Testis (tissue), 2 donors: ENCODE measurements at regions not wholly inside any gene's neighbourhood (a gene's known extent, or its start where the extent isn't known, plus 50 kb on each side); places are given as distances from the start of the nearest gene placed in this dataset.

Experiments used
- DNase-seq: peaks from one replicate; pipeline ENCODE4 v3.0.0-alpha.2; 2019
- H3K27ac ChIP-seq, 2 donors: fragments of 200-600 bp; sonication (generic); one replicate each; pipeline ENCODE4 v1.5.1; 2019
- H3K27me3 ChIP-seq: fragments of 200-600 bp; sonication (generic); one replicate; pipeline ENCODE4 v1.5.1; 2019
- H3K36me3 ChIP-seq: fragments of 200-600 bp; sonication (generic); one replicate; pipeline ENCODE4 v1.5.1; 2017; ENCODE audit warnings: low read depth; ENCODE audit errors: missing control alignments
- H3K4me1 ChIP-seq: fragments of 200-600 bp; sonication (generic); one replicate; pipeline ENCODE4 v1.5.1; 2019
- H3K4me3 ChIP-seq, 2 donors: fragments of 200-600 bp; sonication (generic); one replicate each; pipeline ENCODE4 v1.5.1; 2017 to 2019
- H3K9me3 ChIP-seq: fragments of 200-600 bp; sonication (generic); one replicate; pipeline ENCODE4 v1.5.1; 2017
- POLR2A ChIP-seq: fragments of 450-650 bp; IDR thresholded peaks from one replicate; pipeline ENCODE4 v1.6.1; 2017; ENCODE audit warnings: antibody characterized with exemption, mild to moderate bottlenecking, moderate library complexity
- WGBS, 2 donors: methylation state at CpG; one replicate each; pipeline ENCODE4 v1.1.5; 2018; 5-methylcytosine and 5-hydroxymethylcytosine counted together
- intact Hi-C: fragments of 100-400 bp; cut with DNase I; formaldehyde crosslinking; loops from one replicate; pipeline ENCODE4 v1.15.1; 2023; ENCODE audit warnings: low total_unique reads
- TF ChIP-seq, protein P1 (sequence below), 3 experiments: fragments of 450-650 bp in 2 of 3; fragments of 200-600 bp in 1 of 3; sonication (generic) in 1 of 3; IDR thresholded peaks; one replicate each; pipeline ENCODE4 v1.5.1; 2016 to 2019; ENCODE audit warnings: antibody characterized with exemption in 3 of 3, mild to moderate bottlenecking in 2 of 3, moderate library complexity in 1 of 3

DNA sequence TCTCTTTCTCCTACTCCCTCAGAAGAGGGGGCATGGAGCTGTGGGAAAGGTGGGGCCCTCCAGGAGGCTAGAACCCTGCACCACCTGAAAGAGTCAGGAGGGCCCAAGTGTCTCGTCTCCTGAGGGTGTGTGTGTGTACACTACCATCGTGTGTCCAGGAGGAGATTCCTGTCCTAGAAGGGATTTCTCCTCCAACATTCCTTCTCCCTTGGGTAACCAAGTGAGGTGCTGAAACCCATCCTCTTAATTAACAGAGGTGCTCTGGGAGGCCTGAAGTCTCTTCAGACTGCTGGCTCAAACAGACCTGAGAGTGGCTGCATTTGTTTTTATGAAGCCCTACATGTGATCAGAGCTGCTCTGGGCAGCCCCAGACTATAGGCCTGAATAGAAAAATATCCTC is 61.1 kb upstream of the FAM169A start:
- intact Hi-C loops, result no loop called here
- Histone ChIP-seq H3K9me3 (no peaks in the 10 kb centered on the region), H3K27ac (no peak overlapping the region), H3K36me3 (no peaks in the 10 kb centered on the region), H3K27me3 (no peaks in the 10 kb centered on the region), H3K4me3 (no peak overlapping the region), H3K4me1 (peaks cover 3% of the 10 kb centered on the region)
- no peak for DNase-seq
- 85 to 88% methylated on average over 2 of the region's 2 CpGs for WGBS, 2 donors
- TF ChIP-seq, protein P1, sequence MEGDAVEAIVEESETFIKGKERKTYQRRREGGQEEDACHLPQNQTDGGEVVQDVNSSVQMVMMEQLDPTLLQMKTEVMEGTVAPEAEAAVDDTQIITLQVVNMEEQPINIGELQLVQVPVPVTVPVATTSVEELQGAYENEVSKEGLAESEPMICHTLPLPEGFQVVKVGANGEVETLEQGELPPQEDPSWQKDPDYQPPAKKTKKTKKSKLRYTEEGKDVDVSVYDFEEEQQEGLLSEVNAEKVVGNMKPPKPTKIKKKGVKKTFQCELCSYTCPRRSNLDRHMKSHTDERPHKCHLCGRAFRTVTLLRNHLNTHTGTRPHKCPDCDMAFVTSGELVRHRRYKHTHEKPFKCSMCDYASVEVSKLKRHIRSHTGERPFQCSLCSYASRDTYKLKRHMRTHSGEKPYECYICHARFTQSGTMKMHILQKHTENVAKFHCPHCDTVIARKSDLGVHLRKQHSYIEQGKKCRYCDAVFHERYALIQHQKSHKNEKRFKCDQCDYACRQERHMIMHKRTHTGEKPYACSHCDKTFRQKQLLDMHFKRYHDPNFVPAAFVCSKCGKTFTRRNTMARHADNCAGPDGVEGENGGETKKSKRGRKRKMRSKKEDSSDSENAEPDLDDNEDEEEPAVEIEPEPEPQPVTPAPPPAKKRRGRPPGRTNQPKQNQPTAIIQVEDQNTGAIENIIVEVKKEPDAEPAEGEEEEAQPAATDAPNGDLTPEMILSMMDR (IDR thresholded peaks at IDR 0.05), result no peak
- TF ChIP-seq POLR2A, result no peak

DNA sequence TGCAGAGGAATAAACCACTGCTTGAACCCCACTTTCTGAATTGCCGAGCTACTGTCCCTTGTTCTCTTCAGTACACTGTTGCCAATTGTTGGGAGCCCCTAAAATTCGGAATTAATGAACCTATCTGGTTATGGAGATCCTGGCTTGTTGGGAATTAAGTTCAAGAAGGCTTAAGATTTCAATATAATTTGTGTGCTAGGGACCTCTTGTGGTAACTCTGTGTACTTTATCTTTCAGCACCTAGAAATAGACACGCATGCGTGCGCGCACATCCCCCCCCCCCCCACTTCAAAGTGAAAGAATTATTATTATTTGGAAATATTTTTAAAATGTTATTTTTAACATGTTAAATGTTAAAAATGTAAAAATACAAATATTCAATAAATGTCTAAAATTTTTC is 53.3 kb upstream of the FAM169A start:
- intact Hi-C loops, result no loop called here
- 19 to 41% methylated on average over 6 of the region's 6 CpGs for WGBS, 2 donors
- no peak for DNase-seq
- Histone ChIP-seq H3K27me3 (no peaks in the 10 kb centered on the region), H3K4me1 (no peaks in the 10 kb centered on the region), H3K36me3 (no peaks in the 10 kb centered on the region), H3K9me3 (no peaks in the 10 kb centered on the region), H3K4me3 (no peak overlapping the region), H3K27ac (no peak overlapping the region)
- no peak for TF ChIP-seq POLR2A
- TF ChIP-seq, protein P1 (IDR thresholded peaks at IDR 0.05), result peak; percentile 55 to 65 (median 57)

DNA sequence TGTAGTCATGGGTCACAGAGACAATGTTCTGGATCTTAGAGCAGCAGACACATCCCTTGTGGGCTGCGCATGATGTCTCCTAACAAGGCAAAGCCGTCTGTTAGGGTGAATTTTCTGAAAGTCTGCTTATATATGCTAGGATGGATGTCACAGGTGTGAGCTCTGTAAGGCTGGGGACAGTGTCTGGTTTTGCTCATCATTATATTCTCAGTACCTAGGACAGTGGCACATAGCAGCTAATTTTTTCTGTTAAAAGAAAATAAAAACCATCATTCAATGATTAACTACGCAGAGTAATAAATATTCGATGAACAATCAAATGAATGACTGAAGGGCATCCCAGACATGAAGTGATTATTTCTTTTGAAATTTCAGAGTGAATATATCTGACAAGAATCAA is 52.9 kb upstream of the FAM169A start:
- WGBS, 2 donors, result 79 to 82% methylated on average over 4 of the region's 4 CpGs
- Histone ChIP-seq H3K36me3 (no peaks in the 10 kb centered on the region), H3K4me3 (no peak overlapping the region), H3K4me1 (no peaks in the 10 kb centered on the region), H3K9me3 (no peaks in the 10 kb centered on the region), H3K27ac (no peak overlapping the region), H3K27me3 (no peaks in the 10 kb centered on the region)
- DNase-seq, result no peak
- intact Hi-C loops, result no loop called here
- no peak for TF ChIP-seq POLR2A
- TF ChIP-seq, protein P1 (IDR thresholded peaks at IDR 0.05), result no peak

DNA sequence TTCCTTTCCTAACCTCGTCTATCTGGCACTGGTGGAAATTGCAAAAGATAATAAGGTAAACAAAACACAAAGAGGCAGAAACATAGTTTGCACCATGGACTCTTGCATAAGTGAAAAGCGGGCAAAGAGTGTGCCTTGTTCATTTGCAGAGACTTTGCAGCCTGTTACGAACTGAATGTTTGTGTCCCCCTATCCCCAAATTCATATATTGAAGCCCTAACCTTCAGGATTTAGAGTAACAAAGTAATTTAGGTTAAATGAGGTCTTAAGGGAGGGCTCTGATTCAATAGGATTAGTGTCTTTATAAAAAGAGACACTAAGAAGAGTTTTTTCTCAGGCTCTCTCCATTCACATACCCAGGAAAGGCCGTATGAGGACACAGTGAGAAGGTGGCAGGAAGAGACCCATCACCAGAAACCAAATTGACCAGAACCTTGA is 52.1 kb upstream of the FAM169A start:
- Histone ChIP-seq H3K4me3 (no peak overlapping the region), H3K9me3 (no peaks in the 10 kb centered on the region), H3K27ac (no peak overlapping the region), H3K4me1 (no peaks in the 10 kb centered on the region), H3K27me3 (no peaks in the 10 kb centered on the region), H3K36me3 (no peaks in the 10 kb centered on the region)
- DNase-seq, result no peak
- 82 to 87% methylated on average over 4 of the region's 4 CpGs for WGBS, 2 donors
- intact Hi-C loops, result no loop called here
- TF ChIP-seq, protein P1 (IDR thresholded peaks at IDR 0.05), result no peak
- TF ChIP-seq POLR2A, result no peak

DNA sequence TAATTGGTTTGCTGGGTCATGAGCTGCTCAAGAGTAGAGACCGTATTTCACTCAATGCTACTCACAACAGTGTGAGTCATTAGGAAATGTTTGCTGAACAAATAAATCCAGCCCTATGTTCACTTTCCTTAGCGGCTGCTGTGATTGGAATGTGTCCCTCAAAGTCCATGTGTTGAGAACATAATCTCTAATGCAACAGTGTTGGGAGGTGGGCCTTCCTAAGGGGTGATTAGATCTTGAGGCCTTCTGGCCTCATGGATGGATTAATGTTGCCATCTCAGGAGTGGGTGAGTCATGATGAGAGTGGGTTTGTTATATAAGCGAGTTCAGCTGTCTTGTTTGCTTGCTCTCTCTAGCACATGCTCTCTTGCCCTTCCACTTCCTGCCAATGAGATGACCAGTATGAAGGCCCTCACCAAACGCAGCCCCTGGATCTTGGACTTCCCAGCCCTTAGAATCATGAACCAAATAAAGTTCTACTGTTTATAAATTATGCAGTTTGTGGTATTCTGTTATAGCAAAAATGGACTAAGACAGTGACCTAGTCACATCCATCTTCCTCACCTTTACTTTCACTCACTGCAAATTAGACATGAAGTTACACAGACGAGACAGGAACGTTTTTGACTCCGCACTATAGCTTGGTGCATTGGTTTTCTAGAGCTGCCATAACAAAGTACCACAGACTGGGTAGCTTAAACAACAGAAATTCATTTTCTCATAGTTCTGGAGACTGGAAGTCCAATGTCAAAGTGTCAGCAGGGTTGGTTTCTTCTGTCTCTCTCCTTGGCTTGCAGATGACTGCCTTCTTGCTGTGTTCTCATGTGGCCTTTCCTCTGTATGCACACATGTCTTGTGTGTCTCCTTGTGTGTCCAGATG is 50.9 kb upstream of the FAM169A start:
- 88 to 89% methylated on average over 7 of the region's 7 CpGs for WGBS, 2 donors
- no peak for DNase-seq
- Histone ChIP-seq H3K36me3 (no peaks in the 10 kb centered on the region), H3K4me1 (no peaks in the 10 kb centered on the region), H3K9me3 (no peaks in the 10 kb centered on the region), H3K27ac (no peak overlapping the region), H3K4me3 (no peak overlapping the region), H3K27me3 (no peaks in the 10 kb centered on the region)
- intact Hi-C loops, result no loop called here
- no peak for TF ChIP-seq POLR2A
- TF ChIP-seq, protein P1 (IDR thresholded peaks at IDR 0.05), result no peak
